A549 (cell line): ENCODE measurements at regions not wholly inside any gene's neighbourhood (a gene's known extent, or its start where the extent isn't known, plus 50 kb on each side); places are given as distances from the start of the nearest gene placed in this dataset.

Source experiments
- BHLHE40 ChIP-seq: IDR thresholded peaks from 2 replicates; pipeline ENCODE4 v1.6.1; 2012; ENCODE audit warnings: low read depth, low read length, inconsistent platforms
- HOXA7 ChIP-seq: fragments of 250-450 bp; sonication (Bioruptor Pico); IDR thresholded peaks from 2 replicates; pipeline ENCODE4 v1.5.0; 2020; ENCODE audit warnings: mild to moderate bottlenecking, moderate library complexity
- MAFK ChIP-seq: fragments of 450-650 bp; IDR thresholded peaks from 2 replicates; pipeline ENCODE4 v1.6.1; 2014; ENCODE audit not compliant: partially characterized antibody
- POLR2A ChIP-seq: IDR thresholded peaks from 2 replicates; pipeline ENCODE4 v1.6.1; 2012; ENCODE audit warnings: mild to moderate bottlenecking, low read length
- RFX5 ChIP-seq: fragments of 450-650 bp; IDR thresholded peaks from 2 replicates; pipeline ENCODE4 v1.7.1; 2014; ENCODE audit warnings: antibody characterized with exemption, mild to moderate bottlenecking, moderate library complexity
- SREBF2 ChIP-seq: fragments of 450-650 bp; IDR thresholded peaks from 2 replicates; pipeline ENCODE4 v1.6.1; 2014; ENCODE audit warnings: mild to moderate bottlenecking, moderate library complexity
- TF ChIP-seq, protein P1 (sequence below): fragments of >200 bp; sonication (Bioruptor Twin); formaldehyde crosslinking; IDR thresholded peaks from 3 replicates; pipeline ENCODE4 v1.5.1; 2016
- TF ChIP-seq, protein P2 (sequence below): IDR thresholded peaks from 2 replicates; pipeline ENCODE4 v1.6.1; 2012
- TF ChIP-seq, protein P3 (sequence below): fragments of 450-650 bp; IDR thresholded peaks from 2 replicates; pipeline ENCODE4 v1.6.1; 2014; ENCODE audit warnings: antibody characterized with exemption
- TF ChIP-seq, protein P4 (sequence below): fragments of 200-600 bp; sonication (generic); IDR thresholded peaks from 2 replicates; pipeline ENCODE4 v1.6.1; 2016; ENCODE audit warnings: antibody characterized with exemption, mild to moderate bottlenecking, moderate library complexity

DNA sequence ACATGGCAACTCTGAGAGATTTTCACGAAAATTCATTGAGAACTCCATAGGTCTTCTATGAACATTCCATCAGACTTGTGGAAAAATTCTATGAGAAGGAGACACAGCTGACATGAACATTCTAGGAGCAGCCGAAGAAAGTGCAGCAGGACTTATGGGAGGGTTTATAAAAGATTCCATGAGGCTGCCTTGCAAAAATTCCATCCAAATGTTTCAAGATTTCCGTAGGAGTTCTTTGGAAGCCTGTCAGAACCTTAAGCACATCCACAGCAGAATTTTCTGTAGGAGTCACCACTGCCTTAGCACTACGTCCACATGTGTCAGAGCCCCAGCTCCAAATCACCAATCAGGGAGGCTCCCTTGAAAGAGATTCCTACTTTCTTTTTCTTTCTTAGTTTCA, 67.0 kb upstream of the MSX1 start:
- TF ChIP-seq RFX5: no peak
- TF ChIP-seq, protein P1, sequence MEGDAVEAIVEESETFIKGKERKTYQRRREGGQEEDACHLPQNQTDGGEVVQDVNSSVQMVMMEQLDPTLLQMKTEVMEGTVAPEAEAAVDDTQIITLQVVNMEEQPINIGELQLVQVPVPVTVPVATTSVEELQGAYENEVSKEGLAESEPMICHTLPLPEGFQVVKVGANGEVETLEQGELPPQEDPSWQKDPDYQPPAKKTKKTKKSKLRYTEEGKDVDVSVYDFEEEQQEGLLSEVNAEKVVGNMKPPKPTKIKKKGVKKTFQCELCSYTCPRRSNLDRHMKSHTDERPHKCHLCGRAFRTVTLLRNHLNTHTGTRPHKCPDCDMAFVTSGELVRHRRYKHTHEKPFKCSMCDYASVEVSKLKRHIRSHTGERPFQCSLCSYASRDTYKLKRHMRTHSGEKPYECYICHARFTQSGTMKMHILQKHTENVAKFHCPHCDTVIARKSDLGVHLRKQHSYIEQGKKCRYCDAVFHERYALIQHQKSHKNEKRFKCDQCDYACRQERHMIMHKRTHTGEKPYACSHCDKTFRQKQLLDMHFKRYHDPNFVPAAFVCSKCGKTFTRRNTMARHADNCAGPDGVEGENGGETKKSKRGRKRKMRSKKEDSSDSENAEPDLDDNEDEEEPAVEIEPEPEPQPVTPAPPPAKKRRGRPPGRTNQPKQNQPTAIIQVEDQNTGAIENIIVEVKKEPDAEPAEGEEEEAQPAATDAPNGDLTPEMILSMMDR: no peak
- no peak for TF ChIP-seq POLR2A
- TF ChIP-seq, protein P2, sequence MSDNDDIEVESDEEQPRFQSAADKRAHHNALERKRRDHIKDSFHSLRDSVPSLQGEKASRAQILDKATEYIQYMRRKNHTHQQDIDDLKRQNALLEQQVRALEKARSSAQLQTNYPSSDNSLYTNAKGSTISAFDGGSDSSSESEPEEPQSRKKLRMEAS: no peak
- TF ChIP-seq, protein P3, sequence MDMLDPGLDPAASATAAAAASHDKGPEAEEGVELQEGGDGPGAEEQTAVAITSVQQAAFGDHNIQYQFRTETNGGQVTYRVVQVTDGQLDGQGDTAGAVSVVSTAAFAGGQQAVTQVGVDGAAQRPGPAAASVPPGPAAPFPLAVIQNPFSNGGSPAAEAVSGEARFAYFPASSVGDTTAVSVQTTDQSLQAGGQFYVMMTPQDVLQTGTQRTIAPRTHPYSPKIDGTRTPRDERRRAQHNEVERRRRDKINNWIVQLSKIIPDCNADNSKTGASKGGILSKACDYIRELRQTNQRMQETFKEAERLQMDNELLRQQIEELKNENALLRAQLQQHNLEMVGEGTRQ: no peak
- no peak for TF ChIP-seq MAFK
- no peak for TF ChIP-seq HOXA7 (CRISPR knock-in tag)
- no peak for TF ChIP-seq SREBF2
- TF ChIP-seq BHLHE40: no peak
- TF ChIP-seq, protein P4, sequence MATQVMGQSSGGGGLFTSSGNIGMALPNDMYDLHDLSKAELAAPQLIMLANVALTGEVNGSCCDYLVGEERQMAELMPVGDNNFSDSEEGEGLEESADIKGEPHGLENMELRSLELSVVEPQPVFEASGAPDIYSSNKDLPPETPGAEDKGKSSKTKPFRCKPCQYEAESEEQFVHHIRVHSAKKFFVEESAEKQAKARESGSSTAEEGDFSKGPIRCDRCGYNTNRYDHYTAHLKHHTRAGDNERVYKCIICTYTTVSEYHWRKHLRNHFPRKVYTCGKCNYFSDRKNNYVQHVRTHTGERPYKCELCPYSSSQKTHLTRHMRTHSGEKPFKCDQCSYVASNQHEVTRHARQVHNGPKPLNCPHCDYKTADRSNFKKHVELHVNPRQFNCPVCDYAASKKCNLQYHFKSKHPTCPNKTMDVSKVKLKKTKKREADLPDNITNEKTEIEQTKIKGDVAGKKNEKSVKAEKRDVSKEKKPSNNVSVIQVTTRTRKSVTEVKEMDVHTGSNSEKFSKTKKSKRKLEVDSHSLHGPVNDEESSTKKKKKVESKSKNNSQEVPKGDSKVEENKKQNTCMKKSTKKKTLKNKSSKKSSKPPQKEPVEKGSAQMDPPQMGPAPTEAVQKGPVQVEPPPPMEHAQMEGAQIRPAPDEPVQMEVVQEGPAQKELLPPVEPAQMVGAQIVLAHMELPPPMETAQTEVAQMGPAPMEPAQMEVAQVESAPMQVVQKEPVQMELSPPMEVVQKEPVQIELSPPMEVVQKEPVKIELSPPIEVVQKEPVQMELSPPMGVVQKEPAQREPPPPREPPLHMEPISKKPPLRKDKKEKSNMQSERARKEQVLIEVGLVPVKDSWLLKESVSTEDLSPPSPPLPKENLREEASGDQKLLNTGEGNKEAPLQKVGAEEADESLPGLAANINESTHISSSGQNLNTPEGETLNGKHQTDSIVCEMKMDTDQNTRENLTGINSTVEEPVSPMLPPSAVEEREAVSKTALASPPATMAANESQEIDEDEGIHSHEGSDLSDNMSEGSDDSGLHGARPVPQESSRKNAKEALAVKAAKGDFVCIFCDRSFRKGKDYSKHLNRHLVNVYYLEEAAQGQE: no peak
